ENCODE measurements at regions not wholly inside any gene's neighbourhood (a gene's known extent, or its start where the extent isn't known, plus 50 kb on each side); places are given as distances from the start of the nearest gene placed in this dataset.
"Not testable (repeated sequence)": the region's sequence is repeated elsewhere in the genome, so short reads cannot be mapped to it uniquely, and the experiment has no call there.

DNA sequence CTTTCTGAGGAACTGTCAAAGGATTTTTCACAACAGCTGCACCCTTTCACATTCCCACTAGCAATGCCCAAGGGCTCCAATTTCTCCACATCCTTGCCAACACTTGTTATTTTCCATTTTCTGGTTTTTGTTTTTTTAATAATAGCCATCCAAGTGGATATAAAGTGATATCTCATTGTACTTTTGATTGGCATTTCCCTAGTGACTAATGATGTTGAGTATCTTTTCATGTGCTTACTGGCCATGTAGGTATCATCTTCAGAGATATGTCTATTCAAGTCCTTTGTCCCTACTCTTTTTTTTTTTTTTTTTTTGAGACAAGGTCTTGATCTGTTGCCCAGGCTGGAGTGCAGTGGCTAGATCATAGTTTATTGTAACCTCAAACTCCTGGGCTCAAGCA lies 115.8 kb upstream of the HAND1 start:
- Histone ChIP-seq H3K27ac (ENCODE audit: low read depth in 2 of 2, low read length in 2 of 2) (no peak overlapping the region), H3K4me1 (ENCODE audit: control insufficient read depth in 2 of 3, insufficient read depth in 2 of 3, low read depth in 1 of 3, low read length in 3 of 3) (no peaks in the 10 kb centered on the region), H3K27me3 (ENCODE audit: control insufficient read depth, insufficient read depth, low read length) (no peaks in the 10 kb centered on the region), H3K4me3 (ENCODE audit: low read length in 3 of 3) (no peak overlapping the region), H3K9ac (ENCODE audit: low read length in 3 of 3) (no peak overlapping the region), H3K9me3 (ENCODE audit: control insufficient read depth in 2 of 3, insufficient read depth in 1 of 3, low read length in 3 of 3) (no peaks in the 10 kb centered on the region), H3K36me3 (ENCODE audit: control insufficient read depth in 2 of 3, insufficient read depth in 3 of 3, low read length in 3 of 3) (no peaks in the 10 kb centered on the region)
- DNase-seq = no peak
- FAIRE-seq = no peak
- TF ChIP-seq CTCF (IDR thresholded peaks at IDR 0.05; ENCODE audit: borderline replicate concordance, extremely low read depth, insufficient read depth) = no peak
- intact Hi-C loops (cut with DNase I) = no loop called here

DNA sequence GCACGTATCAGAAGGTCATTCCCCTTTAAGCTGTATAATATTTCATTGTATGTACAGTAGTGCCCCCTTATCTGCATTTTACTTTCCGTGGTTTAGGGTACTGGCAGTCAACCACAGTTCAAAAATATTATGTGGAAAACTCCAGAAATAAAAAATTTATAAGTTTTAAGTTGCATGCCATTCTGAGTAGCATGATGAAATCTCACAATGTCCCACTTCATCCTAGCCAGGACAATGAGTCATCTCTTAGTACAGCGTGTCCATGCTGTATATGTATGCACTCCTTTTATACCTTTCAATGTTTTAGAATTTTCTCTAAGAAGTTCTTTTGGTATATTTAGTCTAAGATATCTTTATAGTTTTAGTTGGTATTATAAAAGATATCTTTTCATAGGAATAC lies 115.0 kb upstream of the HAND1 start:
- no peak for DNase-seq
- no peaks in the 10 kb centered on the region for H3K27me3 ChIP-seq (ENCODE audit: control insufficient read depth, insufficient read depth, low read length)
- no peak for TF ChIP-seq CTCF (IDR thresholded peaks at IDR 0.05; ENCODE audit: borderline replicate concordance, extremely low read depth, insufficient read depth)
- FAIRE-seq = no peak
- no peaks in the 10 kb centered on the region for H3K9me3 ChIP-seq (ENCODE audit: control insufficient read depth in 2 of 3, insufficient read depth in 1 of 3, low read length in 3 of 3)
- H3K36me3 ChIP-seq (ENCODE audit: control insufficient read depth in 2 of 3, insufficient read depth in 3 of 3, low read length in 3 of 3) = no peaks in the 10 kb centered on the region
- no peak overlapping the region for H3K9ac ChIP-seq (ENCODE audit: low read length in 3 of 3)
- no peak overlapping the region for H3K27ac ChIP-seq (ENCODE audit: low read depth in 2 of 2, low read length in 2 of 2)
- H3K4me1 ChIP-seq (ENCODE audit: control insufficient read depth in 2 of 3, insufficient read depth in 2 of 3, low read depth in 1 of 3, low read length in 3 of 3) = no peaks in the 10 kb centered on the region
- intact Hi-C loops (cut with DNase I) = no loop called here
- H3K4me3 ChIP-seq (ENCODE audit: low read length in 3 of 3) = no peak overlapping the region

DNA sequence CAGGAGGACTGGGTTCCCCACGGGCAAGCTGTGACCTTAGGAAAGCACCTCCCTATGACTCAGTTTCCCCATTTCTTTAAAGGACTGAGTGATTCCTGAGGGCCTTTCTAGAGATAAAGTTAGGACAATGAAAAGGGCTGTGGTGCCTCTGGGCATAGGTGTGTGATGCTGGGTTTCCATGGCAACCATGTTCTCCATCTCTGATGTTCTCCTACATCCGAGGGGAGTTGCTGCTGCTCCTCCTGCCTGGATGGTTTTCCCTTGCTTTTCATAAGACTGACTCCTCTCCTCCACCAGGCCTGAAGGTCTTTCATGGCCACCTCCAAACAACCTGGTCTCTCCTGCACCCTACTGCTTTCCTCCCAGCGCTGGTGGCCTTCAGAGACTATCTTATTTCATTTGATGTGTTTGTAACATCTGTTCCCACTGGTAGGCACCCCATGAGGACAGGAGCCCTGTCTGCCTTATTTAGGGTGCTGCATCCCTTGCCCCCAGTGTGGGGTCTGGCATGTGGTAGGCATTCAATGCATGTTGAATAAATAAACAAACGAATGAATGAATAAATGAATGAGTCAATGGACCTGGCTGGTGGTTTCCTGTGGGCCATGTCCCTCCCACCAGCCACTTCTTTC lies 112.2 kb upstream of the HAND1 start:
- H3K9me3 ChIP-seq (ENCODE audit: control insufficient read depth in 2 of 3, insufficient read depth in 1 of 3, low read length in 3 of 3) = no peaks in the 10 kb centered on the region
- H3K9ac ChIP-seq (ENCODE audit: low read length in 3 of 3) = no peak overlapping the region
- H3K27ac ChIP-seq (ENCODE audit: low read depth in 2 of 2, low read length in 2 of 2) = no peak overlapping the region
- H3K27me3 ChIP-seq (ENCODE audit: control insufficient read depth, insufficient read depth, low read length) = no peaks in the 10 kb centered on the region
- intact Hi-C loops (cut with DNase I) = no loop called here
- no peaks in the 10 kb centered on the region for H3K36me3 ChIP-seq (ENCODE audit: control insufficient read depth in 2 of 3, insufficient read depth in 3 of 3, low read length in 3 of 3)
- H3K4me3 ChIP-seq (ENCODE audit: low read length in 3 of 3) = no peak overlapping the region
- H3K4me1 ChIP-seq (ENCODE audit: control insufficient read depth in 2 of 3, insufficient read depth in 2 of 3, low read depth in 1 of 3, low read length in 3 of 3) = no peaks in the 10 kb centered on the region
- DNase-seq (no peak), FAIRE-seq (no peak)
- no peak for TF ChIP-seq CTCF (IDR thresholded peaks at IDR 0.05; ENCODE audit: borderline replicate concordance, extremely low read depth, insufficient read depth)

DNA sequence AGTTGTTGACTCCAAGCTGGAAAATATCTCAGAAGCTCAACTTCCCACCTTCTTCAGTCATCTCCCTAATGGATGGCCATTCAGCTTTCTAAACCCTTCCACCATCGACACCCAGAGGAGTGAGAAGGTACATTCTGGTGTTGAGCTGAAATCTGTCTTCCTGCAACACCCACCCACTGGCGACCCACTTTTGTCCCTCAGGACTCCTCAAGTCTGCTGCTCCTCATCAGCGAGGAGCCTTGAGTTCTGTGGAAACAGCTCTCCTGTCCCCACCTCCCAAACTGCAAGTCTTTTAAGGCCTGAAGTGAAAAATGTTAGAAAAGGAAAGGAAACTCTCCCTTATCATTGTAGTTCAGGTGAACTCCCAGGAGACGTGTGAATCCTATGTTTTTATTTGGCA lies 111.5 kb upstream of the HAND1 start:
- FAIRE-seq (no peak), DNase-seq (no peak)
- no peak overlapping the region for H3K27ac ChIP-seq (ENCODE audit: low read depth in 2 of 2, low read length in 2 of 2)
- H3K9ac ChIP-seq (ENCODE audit: low read length in 3 of 3) = no peak overlapping the region
- H3K9me3 ChIP-seq (ENCODE audit: control insufficient read depth in 2 of 3, insufficient read depth in 1 of 3, low read length in 3 of 3) = no peaks in the 10 kb centered on the region
- TF ChIP-seq CTCF (IDR thresholded peaks at IDR 0.05; ENCODE audit: borderline replicate concordance, extremely low read depth, insufficient read depth) = no peak
- no peaks in the 10 kb centered on the region for H3K36me3 ChIP-seq (ENCODE audit: control insufficient read depth in 2 of 3, insufficient read depth in 3 of 3, low read length in 3 of 3)
- H3K4me3 ChIP-seq (ENCODE audit: low read length in 3 of 3) = no peak overlapping the region
- H3K4me1 ChIP-seq (ENCODE audit: control insufficient read depth in 2 of 3, insufficient read depth in 2 of 3, low read depth in 1 of 3, low read length in 3 of 3) = no peaks in the 10 kb centered on the region
- intact Hi-C loops (cut with DNase I) = no loop called here
- H3K27me3 ChIP-seq (ENCODE audit: control insufficient read depth, insufficient read depth, low read length) = no peaks in the 10 kb centered on the region

DNA sequence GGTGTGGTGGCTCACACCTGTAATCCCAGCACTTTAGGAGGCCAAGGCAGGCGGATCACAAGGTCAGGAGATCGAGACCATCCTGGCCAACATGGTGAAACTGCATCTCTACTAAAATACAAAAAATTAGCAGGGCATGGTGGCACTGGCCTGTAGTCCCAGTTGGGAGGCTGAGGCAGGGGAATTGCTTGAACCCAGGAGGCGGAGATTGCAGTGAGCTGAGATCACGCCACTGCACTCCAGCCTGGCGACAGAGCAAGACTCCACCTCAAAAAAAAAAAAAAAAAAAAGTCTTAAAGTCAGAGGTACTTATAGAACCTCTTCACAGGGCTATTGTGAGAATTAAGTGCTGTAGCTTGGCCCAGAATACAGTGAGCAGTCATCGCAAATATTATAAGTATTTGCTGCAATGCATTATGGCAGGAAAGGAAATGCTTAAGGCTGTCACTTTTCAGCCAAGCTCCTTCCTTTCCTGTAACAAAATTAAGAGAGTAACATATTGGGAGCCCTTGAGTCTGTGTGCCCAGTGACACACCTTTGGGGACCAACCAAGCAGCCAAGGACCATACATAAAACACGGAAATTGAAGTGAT lies 110.9 kb upstream of the HAND1 start:
- H3K9me3 ChIP-seq (ENCODE audit: control insufficient read depth in 2 of 3, insufficient read depth in 1 of 3, low read length in 3 of 3) = not testable (repeated sequence)

More for the DNA sequence above, 110.9 kb upstream of the HAND1 start:
- H3K36me3 ChIP-seq (ENCODE audit: control insufficient read depth in 2 of 3, insufficient read depth in 3 of 3, low read length in 3 of 3); H3K4me1 ChIP-seq (ENCODE audit: control insufficient read depth in 2 of 3, insufficient read depth in 2 of 3, low read depth in 1 of 3, low read length in 3 of 3); H3K27me3 ChIP-seq (ENCODE audit: control insufficient read depth, insufficient read depth, low read length); H3K27ac ChIP-seq (ENCODE audit: low read depth in 2 of 2, low read length in 2 of 2); H3K9ac ChIP-seq (ENCODE audit: low read length in 3 of 3); DNase-seq; FAIRE-seq; H3K4me3 ChIP-seq (ENCODE audit: low read length in 3 of 3); intact Hi-C loops (cut with DNase I): not testable (repeated sequence)
